Suprapubic skin (tissue), 4 donors: ENCODE measurements at regions not wholly inside any gene's neighbourhood (a gene's known extent, or its start where the extent isn't known, plus 50 kb on each side); places are given as distances from the start of the nearest gene placed in this dataset.

ENCODE experiments used
- EP300 ChIP-seq: sonication (generic); formaldehyde crosslinking; IDR thresholded peaks from one replicate; pipeline ENCODE4 v1.6.1; 2017; ENCODE audit warnings: antibody characterized with exemption
- POLR2A ChIP-seq, 2 donors: fragments of 450-650 bp; IDR thresholded peaks; one replicate each; pipeline ENCODE4 v1.6.1; 2017; ENCODE audit warnings: antibody characterized with exemption in 2 of 2, mild to moderate bottlenecking in 2 of 2, moderate library complexity in 2 of 2
- POLR2AphosphoS5 ChIP-seq, 3 donors: sonication (generic); formaldehyde crosslinking; IDR thresholded peaks; one replicate each; pipeline ENCODE4 v1.6.1; 2017; ENCODE audit warnings: antibody characterized with exemption in 3 of 3
- TF ChIP-seq, protein P1 (sequence below), 2 donors: fragments of 200-600 bp in 1 of 2; fragments of 450-650 bp in 1 of 2; sonication (generic) in 1 of 2; IDR thresholded peaks; one replicate each; pipeline ENCODE4 v1.5.1; 2016 to 2019; ENCODE audit warnings: antibody characterized with exemption in 2 of 2, mild to moderate bottlenecking in 1 of 2, moderate library complexity in 1 of 2

GRCh38 chr13:22091971-22092300 lies 421.1 kb downstream of the FGF9 start:
- TF ChIP-seq, protein P1, sequence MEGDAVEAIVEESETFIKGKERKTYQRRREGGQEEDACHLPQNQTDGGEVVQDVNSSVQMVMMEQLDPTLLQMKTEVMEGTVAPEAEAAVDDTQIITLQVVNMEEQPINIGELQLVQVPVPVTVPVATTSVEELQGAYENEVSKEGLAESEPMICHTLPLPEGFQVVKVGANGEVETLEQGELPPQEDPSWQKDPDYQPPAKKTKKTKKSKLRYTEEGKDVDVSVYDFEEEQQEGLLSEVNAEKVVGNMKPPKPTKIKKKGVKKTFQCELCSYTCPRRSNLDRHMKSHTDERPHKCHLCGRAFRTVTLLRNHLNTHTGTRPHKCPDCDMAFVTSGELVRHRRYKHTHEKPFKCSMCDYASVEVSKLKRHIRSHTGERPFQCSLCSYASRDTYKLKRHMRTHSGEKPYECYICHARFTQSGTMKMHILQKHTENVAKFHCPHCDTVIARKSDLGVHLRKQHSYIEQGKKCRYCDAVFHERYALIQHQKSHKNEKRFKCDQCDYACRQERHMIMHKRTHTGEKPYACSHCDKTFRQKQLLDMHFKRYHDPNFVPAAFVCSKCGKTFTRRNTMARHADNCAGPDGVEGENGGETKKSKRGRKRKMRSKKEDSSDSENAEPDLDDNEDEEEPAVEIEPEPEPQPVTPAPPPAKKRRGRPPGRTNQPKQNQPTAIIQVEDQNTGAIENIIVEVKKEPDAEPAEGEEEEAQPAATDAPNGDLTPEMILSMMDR (IDR thresholded peaks at IDR 0.05) = no peak
- no peak for TF ChIP-seq EP300
- TF ChIP-seq POLR2A (IDR thresholded peaks at IDR 0.05) = no peak
- TF ChIP-seq POLR2AphosphoS5 (IDR thresholded peaks at IDR 0.05) = no peak
